Breast epithelium (tissue), 4 donors: ENCODE measurements at regions not wholly inside any gene's neighbourhood (a gene's known extent, or its start where the extent isn't known, plus 50 kb on each side); places are given as distances from the start of the nearest gene placed in this dataset.
"Not testable (repeated sequence)": the region's sequence is repeated elsewhere in the genome, so short reads cannot be mapped to it uniquely, and the experiment has no call there.

Experiments
- DNase-seq, 2 donors: peaks; one replicate each; pipeline ENCODE4 v3.0.0-alpha.2; 2019; ENCODE audit warnings: low spot score in 2 of 2
- H3K27ac ChIP-seq, 2 donors: fragments of 200-600 bp; sonication (generic) in 1 of 2; one replicate each; pipeline ENCODE4 v1.5.1; 2016 to 2019; ENCODE audit warnings: mild to moderate bottlenecking in 1 of 2
- H3K27me3 ChIP-seq, 2 donors: fragments of 200-600 bp; sonication (generic) in 1 of 2; one replicate each; pipeline versions ENCODE4 v1.5.1 to v1.6.0; 2017 to 2019; ENCODE audit warnings: control low read depth in 1 of 2, mild to moderate bottlenecking in 1 of 2
- H3K36me3 ChIP-seq: fragments of 200-600 bp; one replicate; pipeline ENCODE4 v1.5.1; 2019
- H3K4me1 ChIP-seq, 2 donors: fragments of 200-600 bp; sonication (generic); one replicate each; pipeline ENCODE4 v1.5.1; 2016 to 2019; ENCODE audit warnings: control low read depth in 1 of 2
- H3K4me3 ChIP-seq, 3 donors: fragments of 200-600 bp; sonication (generic); 1 replicate in 2 of 3; 2 replicates in 1 of 3; pipeline ENCODE4 v1.5.1; 2016 to 2019; ENCODE audit warnings: mild to moderate bottlenecking in 3 of 3, moderate library complexity in 2 of 3
- H3K9me3 ChIP-seq, 2 donors: fragments of 200-600 bp; sonication (generic) in 1 of 2; one replicate each; pipeline ENCODE4 v1.5.1; 2016 to 2019; ENCODE audit warnings: control low read depth in 1 of 2
- POLR2A ChIP-seq: fragments of 450-650 bp; IDR thresholded peaks from one replicate; pipeline ENCODE4 v1.6.1; 2016; ENCODE audit warnings: antibody characterized with exemption, mild to moderate bottlenecking, moderate library complexity
- POLR2AphosphoS5 ChIP-seq, 3 donors: sonication (generic); formaldehyde crosslinking; IDR thresholded peaks; one replicate each; pipeline ENCODE4 v1.6.1; 2017; ENCODE audit warnings: antibody characterized with exemption in 3 of 3
- intact Hi-C: fragments of 100-400 bp; cut with DNase I; formaldehyde crosslinking; loops from one replicate; pipeline ENCODE4 v1.15.1; 2023; ENCODE audit warnings: low total_unique reads
- TF ChIP-seq, protein P1 (sequence below), 3 donors: fragments of 450-650 bp; IDR thresholded peaks; one replicate each; pipeline ENCODE4 v1.5.1; 2016 to 2017; ENCODE audit warnings: antibody characterized with exemption in 3 of 3, mild to moderate bottlenecking in 3 of 3, moderate library complexity in 3 of 3

DNA sequence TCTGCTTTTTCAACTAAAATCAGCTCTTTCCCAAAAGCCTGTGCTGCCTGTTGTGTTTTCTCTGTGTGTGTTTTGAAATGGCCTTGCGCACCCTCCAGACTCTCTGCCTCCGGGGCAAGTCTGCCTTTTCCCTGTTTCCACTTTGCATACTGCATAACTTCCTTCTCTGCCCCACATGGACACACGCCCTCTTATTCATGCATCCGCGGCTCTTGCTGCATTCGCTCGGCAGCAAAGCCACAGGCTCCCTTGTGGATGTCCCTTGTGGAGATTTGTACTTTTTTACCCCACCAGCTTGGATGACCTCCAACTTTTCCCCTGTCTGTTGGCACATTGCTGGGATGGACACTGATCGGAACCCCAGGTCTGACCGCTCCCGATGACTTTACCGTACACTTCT, 147.6 kb downstream of the ADSS2 start:
- H3K4me3 ChIP-seq, result peak overlapping the region in 2 of 3 donors; percentile 31 to 43
- H3K27me3 ChIP-seq, result no peaks in the 10 kb centered on the region
- DNase-seq, result peak; percentile 63 to 79
- H3K36me3 ChIP-seq, result no peaks in the 10 kb centered on the region
- TF ChIP-seq, protein P1, sequence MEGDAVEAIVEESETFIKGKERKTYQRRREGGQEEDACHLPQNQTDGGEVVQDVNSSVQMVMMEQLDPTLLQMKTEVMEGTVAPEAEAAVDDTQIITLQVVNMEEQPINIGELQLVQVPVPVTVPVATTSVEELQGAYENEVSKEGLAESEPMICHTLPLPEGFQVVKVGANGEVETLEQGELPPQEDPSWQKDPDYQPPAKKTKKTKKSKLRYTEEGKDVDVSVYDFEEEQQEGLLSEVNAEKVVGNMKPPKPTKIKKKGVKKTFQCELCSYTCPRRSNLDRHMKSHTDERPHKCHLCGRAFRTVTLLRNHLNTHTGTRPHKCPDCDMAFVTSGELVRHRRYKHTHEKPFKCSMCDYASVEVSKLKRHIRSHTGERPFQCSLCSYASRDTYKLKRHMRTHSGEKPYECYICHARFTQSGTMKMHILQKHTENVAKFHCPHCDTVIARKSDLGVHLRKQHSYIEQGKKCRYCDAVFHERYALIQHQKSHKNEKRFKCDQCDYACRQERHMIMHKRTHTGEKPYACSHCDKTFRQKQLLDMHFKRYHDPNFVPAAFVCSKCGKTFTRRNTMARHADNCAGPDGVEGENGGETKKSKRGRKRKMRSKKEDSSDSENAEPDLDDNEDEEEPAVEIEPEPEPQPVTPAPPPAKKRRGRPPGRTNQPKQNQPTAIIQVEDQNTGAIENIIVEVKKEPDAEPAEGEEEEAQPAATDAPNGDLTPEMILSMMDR (IDR thresholded peaks at IDR 0.05), result no peak
- no peak for TF ChIP-seq POLR2A
- peak in 1 of 3 donors; percentile 59 for TF ChIP-seq POLR2AphosphoS5 (IDR thresholded peaks at IDR 0.05)
- intact Hi-C loops, result no loop called here
- no peaks in the 10 kb centered on the region for H3K9me3 ChIP-seq
- peaks cover 0 to 8% of the 10 kb centered on the region in 2 donors for H3K4me1 ChIP-seq
- H3K27ac ChIP-seq, result peak overlapping the region; percentile 84 to 86

DNA sequence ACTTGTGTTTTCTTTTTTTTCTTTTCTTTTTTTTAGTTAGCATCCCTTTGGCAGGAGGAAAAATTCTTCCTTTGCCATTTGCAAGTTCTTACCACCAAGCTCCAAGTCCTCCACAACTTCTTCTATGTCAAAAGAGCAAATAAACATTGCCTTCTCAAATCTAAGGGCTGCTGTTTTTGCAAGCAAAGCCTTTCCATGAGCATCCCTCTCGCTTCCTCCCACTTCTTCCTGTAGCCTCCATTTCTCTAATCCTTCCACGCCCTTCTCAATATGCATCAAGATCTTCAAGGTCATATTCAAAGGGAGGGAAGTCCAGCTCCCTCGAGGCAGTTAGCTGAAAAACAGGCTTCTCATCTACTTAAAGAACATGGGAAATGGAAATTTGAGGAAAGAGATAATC, 147.1 kb downstream of the ADSS2 start:
- H3K9me3 ChIP-seq, result no peaks in the 10 kb centered on the region
- H3K4me1 ChIP-seq, result peaks cover 0 to 8% of the 10 kb centered on the region in 2 donors
- H3K27me3 ChIP-seq, result no peaks in the 10 kb centered on the region
- no peak overlapping the region for H3K4me3 ChIP-seq
- intact Hi-C loops, result no loop called here
- no peaks in the 10 kb centered on the region for H3K36me3 ChIP-seq
- no peak for DNase-seq
- peak overlapping the region; percentile 66 to 86 for H3K27ac ChIP-seq
- TF ChIP-seq POLR2A, result no peak
- TF ChIP-seq, protein P1 (IDR thresholded peaks at IDR 0.05), result no peak
- no peak for TF ChIP-seq POLR2AphosphoS5 (IDR thresholded peaks at IDR 0.05)

DNA sequence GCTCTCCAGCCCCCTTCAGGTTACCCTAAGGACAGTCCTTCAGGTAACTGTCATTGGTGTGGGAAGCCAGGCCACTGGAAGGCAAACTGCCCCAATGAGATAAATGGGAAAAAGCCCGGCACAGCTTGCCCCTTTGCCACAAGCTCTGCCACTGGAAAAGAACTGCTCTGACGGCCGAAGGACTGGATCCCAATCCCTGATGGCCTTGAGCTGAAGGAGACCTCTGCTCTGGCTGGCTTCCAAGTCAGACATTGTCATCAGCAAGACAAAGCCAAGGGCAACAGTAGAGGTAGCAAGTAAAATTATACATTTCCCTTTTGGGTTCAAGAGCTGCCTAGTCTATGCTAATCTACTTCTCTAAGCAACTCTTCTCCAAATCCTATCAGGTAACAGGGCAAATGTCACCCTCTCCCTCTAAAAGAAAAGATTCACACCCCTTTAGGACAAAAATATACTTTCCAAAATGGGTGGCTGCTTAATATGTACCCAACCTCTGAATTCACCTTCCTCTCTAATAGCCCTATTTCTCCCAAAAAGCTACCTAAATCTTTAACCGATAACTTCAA, 145.8 kb downstream of the ADSS2 start:
- H3K4me3 ChIP-seq, result no peak overlapping the region
- no peak for DNase-seq
- no peaks in the 10 kb centered on the region for H3K27me3 ChIP-seq
- H3K9me3 ChIP-seq, result no peaks in the 10 kb centered on the region
- peak overlapping the region; percentile 44 to 86 for H3K27ac ChIP-seq
- no peaks in the 10 kb centered on the region for H3K36me3 ChIP-seq
- intact Hi-C loops, result no loop called here
- TF ChIP-seq POLR2A, result no peak
- no peak for TF ChIP-seq POLR2AphosphoS5 (IDR thresholded peaks at IDR 0.05)
- TF ChIP-seq, protein P1 (IDR thresholded peaks at IDR 0.05), result no peak
- peaks cover 0 to 8% of the 10 kb centered on the region in 2 donors for H3K4me1 ChIP-seq

DNA sequence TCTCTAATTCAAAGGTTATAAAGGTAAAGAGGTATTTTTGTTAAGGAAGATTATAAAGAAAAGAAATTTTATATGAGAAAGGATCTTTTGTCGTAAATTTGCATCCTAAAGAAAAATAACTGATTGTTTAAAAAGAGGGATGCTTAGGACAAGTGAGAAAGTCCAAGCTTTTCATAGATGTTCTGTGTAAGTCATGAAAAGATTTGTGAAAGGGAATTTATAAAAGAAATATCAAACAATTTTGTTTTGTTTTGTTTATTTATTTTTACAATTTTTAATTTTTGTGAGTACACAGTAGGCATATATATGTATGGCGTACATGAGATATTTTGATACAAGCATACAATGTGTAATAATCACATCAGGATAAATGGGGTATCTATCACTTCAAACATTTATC, 145.2 kb downstream of the ADSS2 start:
- Histone ChIP-seq H3K9me3 (no peaks in the 10 kb centered on the region), H3K36me3 (no peaks in the 10 kb centered on the region), H3K27me3 (no peaks in the 10 kb centered on the region), H3K27ac (no peak overlapping the region), H3K4me1 (peaks cover 0 to 8% of the 10 kb centered on the region in 2 donors), H3K4me3 (no peak overlapping the region)
- intact Hi-C loops, result no loop called here
- DNase-seq, result no peak
- TF ChIP-seq POLR2AphosphoS5 (IDR thresholded peaks at IDR 0.05), result no peak
- TF ChIP-seq, protein P1 (IDR thresholded peaks at IDR 0.05), result no peak
- no peak for TF ChIP-seq POLR2A

DNA sequence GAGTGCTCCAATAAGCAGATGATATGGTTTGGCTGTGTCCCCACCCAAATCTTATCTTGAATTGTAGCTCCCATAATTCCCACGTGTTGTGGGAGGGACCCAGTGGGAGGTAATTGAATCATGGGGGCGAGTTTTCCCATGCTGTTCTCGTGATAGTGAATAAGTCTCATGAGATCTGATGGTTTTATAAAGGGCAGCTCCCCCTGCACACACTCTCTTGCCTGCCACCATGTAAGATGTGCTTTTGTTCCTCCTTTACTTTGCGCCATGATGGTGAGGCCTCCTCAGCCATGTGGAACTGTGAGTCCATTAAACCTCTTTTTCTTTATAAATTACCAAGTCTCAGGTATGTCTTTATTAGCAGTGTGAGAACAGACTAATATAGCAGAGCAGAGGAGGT, 142.5 kb downstream of the ADSS2 start:
- H3K4me1 ChIP-seq, H3K27ac ChIP-seq, DNase-seq, H3K27me3 ChIP-seq, H3K36me3 ChIP-seq, H3K4me3 ChIP-seq, H3K9me3 ChIP-seq, intact Hi-C loops: not testable (repeated sequence)
